Upper lobe of left lung (tissue), 6 donors: ENCODE measurements at regions not wholly inside any gene's neighbourhood (a gene's known extent, or its start where the extent isn't known, plus 50 kb on each side); places are given as distances from the start of the nearest gene placed in this dataset.
"Not testable (repeated sequence)": the region's sequence is repeated elsewhere in the genome, so short reads cannot be mapped to it uniquely, and the experiment has no call there.

Experiments
- ATAC-seq, 2 donors: fragments of 200-7000 bp; cut with Tn5 transposase; one replicate each; pipeline ENCODE4 v1.9.1; 2022; ENCODE audit warnings: mild to moderate bottlenecking in 2 of 2, moderate library complexity in 2 of 2; ENCODE audit not compliant: low FRiP score in 2 of 2
- DNase-seq, 2 donors: peaks; one replicate each; pipeline ENCODE4 v3.0.0-alpha.2; 2019 to 2020
- H3K27ac ChIP-seq, 4 donors: fragments of 200-600 bp; sonication (generic); one replicate each; pipeline ENCODE4 v1.5.1; 2016 to 2019
- H3K27me3 ChIP-seq, 4 donors: fragments of 200-600 bp; sonication (generic); one replicate each; pipeline ENCODE4 v1.5.1; 2017 to 2019
- H3K36me3 ChIP-seq, 4 donors: fragments of 200-600 bp; sonication (generic); one replicate each; pipeline ENCODE4 v1.5.1; 2016 to 2019
- H3K4me1 ChIP-seq, 4 donors: fragments of 200-600 bp; sonication (generic); one replicate each; pipeline ENCODE4 v1.5.1; 2018 to 2019
- H3K4me3 ChIP-seq, 4 donors: fragments of 200-600 bp; sonication (generic); one replicate each; pipeline ENCODE4 v1.5.1; 2017 to 2019; ENCODE audit warnings: mild to moderate bottlenecking in 2 of 4, moderate library complexity in 1 of 4
- H3K9me3 ChIP-seq, 4 donors: fragments of 200-600 bp; sonication (generic); one replicate each; pipeline ENCODE4 v1.5.1; 2018 to 2019
- CTCF ChIP-seq, 6 experiments: fragments of 450-650 bp in 4 of 6; fragments of 200-600 bp in 2 of 6; sonication (generic) in 2 of 6; IDR thresholded peaks; one replicate each; pipeline ENCODE4 v1.5.1; 2016 to 2019; ENCODE audit warnings: antibody characterized with exemption in 6 of 6
- EP300 ChIP-seq, 4 donors: sonication (generic); formaldehyde crosslinking; IDR thresholded peaks; one replicate each; pipeline ENCODE4 v1.5.1; 2017; ENCODE audit warnings: antibody characterized with exemption in 4 of 4, control low read depth in 2 of 4
- POLR2A ChIP-seq, 4 donors: fragments of 450-650 bp; IDR thresholded peaks; one replicate each; pipeline ENCODE4 v1.5.1; 2016 to 2017; ENCODE audit warnings: antibody characterized with exemption in 4 of 4, mild to moderate bottlenecking in 2 of 4
- POLR2AphosphoS5 ChIP-seq, 2 donors: sonication (generic); formaldehyde crosslinking; IDR thresholded peaks; one replicate each; pipeline ENCODE4 v1.5.1; 2017; ENCODE audit warnings: antibody characterized with exemption in 2 of 2
- WGBS, 2 donors: methylation state at CpG; one replicate each; pipeline ENCODE4 v1.1.5; 2017 to 2018; 5-methylcytosine and 5-hydroxymethylcytosine counted together
- donor health status: DM: no; HTN: no; CAD: no; lungs with moderate emphysema.
- donor health status: DM: no; HTN: yes; CAD: no; lungs with severe emphysema.

- Histone ChIP-seq H3K36me3 (no peaks in the 10 kb centered on the region), H3K4me3 (no peak overlapping the region), H3K27me3 (no peaks in the 10 kb centered on the region), H3K27ac (no peak overlapping the region), H3K9me3 (no peaks in the 10 kb centered on the region), H3K4me1 (peaks cover 4 to 13% (median 8%) of the 10 kb centered on the region in 4 donors)
- TF ChIP-seq EP300 (IDR thresholded peaks at IDR 0.05) (no peak), POLR2A (IDR thresholded peaks at IDR 0.05) (no peak), CTCF (IDR thresholded peaks at IDR 0.05) (no peak), POLR2AphosphoS5 (IDR thresholded peaks at IDR 0.05) (no peak)
- DNase-seq (no peak), ATAC-seq (no peak)
Measured at GRCh38 chr5:99020698-99021048, 91.9 kb upstream of the CHD1 start.

- 30 to 40% methylated on average over 3 of the region's 3 CpGs for WGBS, 2 donors
- DNase-seq, result no peak
- no peak overlapping the region for H3K27ac ChIP-seq
Measured at GRCh38 chr5:99019812-99020697, 91.2 kb upstream of the CHD1 start.

GRCh38 chr5:99019254-99019653 lies 90.4 kb upstream of the CHD1 start:
- TF ChIP-seq POLR2A (IDR thresholded peaks at IDR 0.05) (no peak), EP300 (IDR thresholded peaks at IDR 0.05) (no peak), CTCF (IDR thresholded peaks at IDR 0.05) (no peak), POLR2AphosphoS5 (IDR thresholded peaks at IDR 0.05) (no peak)
- Histone ChIP-seq H3K4me3 (no peak overlapping the region), H3K27ac (no peak overlapping the region), H3K9me3 (no peaks in the 10 kb centered on the region), H3K36me3 (no peaks in the 10 kb centered on the region), H3K27me3 (no peaks in the 10 kb centered on the region), H3K4me1 (peaks cover 0 to 7% (median 0%) of the 10 kb centered on the region in 4 donors)
- WGBS, 2 donors, result 90 to 95% methylated on average over 6 of the region's 6 CpGs
- ATAC-seq (no peak), DNase-seq (no peak)

More at GRCh38 chr5:99019812-99020697, 91.2 kb upstream of the CHD1 start:
- H3K9me3 ChIP-seq, result no peaks in the 10 kb centered on the region
- peak in 1 of 2 donors; percentile 61 for ATAC-seq
- no peaks in the 10 kb centered on the region for H3K27me3 ChIP-seq
- peaks cover 0 to 7% (median 2%) of the 10 kb centered on the region in 4 donors for H3K4me1 ChIP-seq
- TF ChIP-seq POLR2AphosphoS5 (IDR thresholded peaks at IDR 0.05) (no peak), CTCF (IDR thresholded peaks at IDR 0.05) (no peak), POLR2A (IDR thresholded peaks at IDR 0.05) (no peak), EP300 (IDR thresholded peaks at IDR 0.05) (no peak)
- H3K4me3 ChIP-seq, result no peak overlapping the region
- no peaks in the 10 kb centered on the region for H3K36me3 ChIP-seq

- Histone ChIP-seq H3K36me3 (no peaks in the 10 kb centered on the region), H3K4me3 (no peak overlapping the region), H3K4me1 (no peaks in the 10 kb centered on the region), H3K27me3 (no peaks in the 10 kb centered on the region), H3K27ac (no peak overlapping the region), H3K9me3 (no peaks in the 10 kb centered on the region)
- no peak for ATAC-seq
- no CpG with 5 or more reads among the region's 3 CpGs for WGBS, 2 donors
- DNase-seq, result no peak
- no peak for TF ChIP-seq EP300 (IDR thresholded peaks at IDR 0.05)
- TF ChIP-seq POLR2A (IDR thresholded peaks at IDR 0.05), result no peak
- TF ChIP-seq CTCF (IDR thresholded peaks at IDR 0.05), result no peak
- no peak for TF ChIP-seq POLR2AphosphoS5 (IDR thresholded peaks at IDR 0.05)
Measured at GRCh38 chr5:99010294-99010693, 81.5 kb upstream of the CHD1 start.

GRCh38 chr5:99008009-99008408 lies 79.2 kb upstream of the CHD1 start:
- not testable (repeated sequence) for ATAC-seq, H3K27ac ChIP-seq, H3K4me1 ChIP-seq, DNase-seq, H3K9me3 ChIP-seq, H3K27me3 ChIP-seq, H3K36me3 ChIP-seq, H3K4me3 ChIP-seq
- 85 to 95% methylated on average over 2 of the region's 2 CpGs for WGBS, 2 donors
